ENCODE measurements at regions not wholly inside any gene's neighbourhood (a gene's known extent, or its start where the extent isn't known, plus 50 kb on each side); places are given as distances from the start of the nearest gene placed in this dataset.

DNA sequence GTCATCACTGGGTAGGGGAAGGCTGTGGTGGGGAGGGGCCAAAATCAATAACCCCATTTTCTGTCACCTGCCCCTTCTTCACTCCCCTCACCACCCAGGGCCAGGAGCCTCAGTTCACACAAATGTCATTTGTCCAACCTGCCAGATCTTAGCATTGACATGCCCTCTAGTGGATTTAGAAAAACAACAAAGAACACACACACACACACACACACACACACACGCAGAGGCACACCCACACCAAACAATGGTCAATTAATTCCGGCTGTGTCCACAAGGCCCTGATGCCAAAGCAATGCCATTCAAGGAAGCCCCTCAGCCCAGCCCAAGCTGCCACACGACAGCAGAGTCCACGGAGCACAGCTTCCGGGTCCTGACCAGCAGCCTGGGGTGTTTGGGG lies 68.4 kb downstream of the NOG start:
- H3K4me3 ChIP-seq (ENCODE audit: low read depth, low read length) = no peak overlapping the region
- TF ChIP-seq, protein P1, sequence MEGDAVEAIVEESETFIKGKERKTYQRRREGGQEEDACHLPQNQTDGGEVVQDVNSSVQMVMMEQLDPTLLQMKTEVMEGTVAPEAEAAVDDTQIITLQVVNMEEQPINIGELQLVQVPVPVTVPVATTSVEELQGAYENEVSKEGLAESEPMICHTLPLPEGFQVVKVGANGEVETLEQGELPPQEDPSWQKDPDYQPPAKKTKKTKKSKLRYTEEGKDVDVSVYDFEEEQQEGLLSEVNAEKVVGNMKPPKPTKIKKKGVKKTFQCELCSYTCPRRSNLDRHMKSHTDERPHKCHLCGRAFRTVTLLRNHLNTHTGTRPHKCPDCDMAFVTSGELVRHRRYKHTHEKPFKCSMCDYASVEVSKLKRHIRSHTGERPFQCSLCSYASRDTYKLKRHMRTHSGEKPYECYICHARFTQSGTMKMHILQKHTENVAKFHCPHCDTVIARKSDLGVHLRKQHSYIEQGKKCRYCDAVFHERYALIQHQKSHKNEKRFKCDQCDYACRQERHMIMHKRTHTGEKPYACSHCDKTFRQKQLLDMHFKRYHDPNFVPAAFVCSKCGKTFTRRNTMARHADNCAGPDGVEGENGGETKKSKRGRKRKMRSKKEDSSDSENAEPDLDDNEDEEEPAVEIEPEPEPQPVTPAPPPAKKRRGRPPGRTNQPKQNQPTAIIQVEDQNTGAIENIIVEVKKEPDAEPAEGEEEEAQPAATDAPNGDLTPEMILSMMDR (conservative IDR thresholded peaks at IDR 0.05; ENCODE audit: low read depth, low read length) = no peak
- no peak for DNase-seq (ENCODE audit: low read depth)

- DNase-seq (ENCODE audit: low read depth) = no peak
- TF ChIP-seq, protein P1 (conservative IDR thresholded peaks at IDR 0.05; ENCODE audit: low read depth, low read length) = no peak
- H3K4me3 ChIP-seq (ENCODE audit: low read depth, low read length) = no peak overlapping the region
Observed at GRCh38 chr17:56665864-56666263, 72.4 kb downstream of the NOG start.

- no peak for DNase-seq (ENCODE audit: low read depth)
- no peak overlapping the region for H3K4me3 ChIP-seq (ENCODE audit: low read depth, low read length)
- TF ChIP-seq, protein P1 (conservative IDR thresholded peaks at IDR 0.05; ENCODE audit: low read depth, low read length) = no peak
Observed at GRCh38 chr17:56667925-56668458, 74.5 kb downstream of the NOG start.

GRCh38 chr17:56672195-56672594 lies 78.7 kb downstream of the NOG start:
- TF ChIP-seq, protein P1 (conservative IDR thresholded peaks at IDR 0.05; ENCODE audit: low read depth, low read length) = no peak
- no peak for DNase-seq (ENCODE audit: low read depth)
- no peak overlapping the region for H3K4me3 ChIP-seq (ENCODE audit: low read depth, low read length)

DNA sequence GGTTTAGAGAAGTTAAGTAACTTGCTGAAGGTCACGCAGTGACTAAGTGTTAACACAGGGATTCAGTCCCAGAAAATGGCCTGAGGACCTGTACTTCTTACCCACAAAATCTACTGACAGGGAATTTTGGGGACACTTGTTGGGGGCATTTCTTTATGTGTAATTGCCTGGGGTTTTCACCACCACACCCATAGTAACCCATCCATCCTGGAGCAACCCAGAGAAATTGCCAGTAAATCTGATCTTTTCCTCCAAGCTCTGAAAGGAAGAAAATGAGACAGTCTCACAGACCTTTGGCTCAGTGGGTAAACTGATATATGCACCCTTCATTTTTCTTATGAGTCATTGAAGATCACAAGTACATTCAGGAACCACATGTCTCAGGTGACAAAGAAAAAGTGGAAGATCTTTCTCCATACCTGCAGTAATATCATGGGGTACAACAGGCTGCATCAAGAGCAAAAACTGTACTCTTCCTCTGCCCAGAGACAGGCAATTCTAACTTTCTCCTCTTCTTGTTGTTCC lies 81.0 kb downstream of the NOG start:
- no peak overlapping the region for H3K4me3 ChIP-seq (ENCODE audit: low read depth, low read length)
- no peak for DNase-seq (ENCODE audit: low read depth)
- TF ChIP-seq, protein P1 (conservative IDR thresholded peaks at IDR 0.05; ENCODE audit: low read depth, low read length) = no peak

GRCh38 chr17:56675876-56676660 lies 82.6 kb downstream of the NOG start:
- no peak for DNase-seq (ENCODE audit: low read depth)
- H3K4me3 ChIP-seq (ENCODE audit: low read depth, low read length) = no peak overlapping the region
- TF ChIP-seq, protein P1 (conservative IDR thresholded peaks at IDR 0.05; ENCODE audit: low read depth, low read length) = no peak

All from epithelial cell of proximal tubule (primary cell).